GM21526 (cell line): ENCODE measurements at regions not wholly inside any gene's neighbourhood (a gene's known extent, or its start where the extent isn't known, plus 50 kb on each side); places are given as distances from the start of the nearest gene placed in this dataset.
"Not testable (repeated sequence)": the region's sequence is repeated elsewhere in the genome, so short reads cannot be mapped to it uniquely, and the experiment has no call there.

Source experiments
- ATAC-seq: cut with Tn5 transposase; IDR thresholded peaks from one replicate; pipeline ENCODE4 v1.9.1; 2021; ENCODE audit warnings: moderate library complexity; ENCODE audit not compliant: unreplicated experiment, low FRiP score

- no peak for ATAC-seq
Observed at GRCh38 chr4:117135634-117136354, 50.4 kb upstream of the TRAM1L1 start.

DNA sequence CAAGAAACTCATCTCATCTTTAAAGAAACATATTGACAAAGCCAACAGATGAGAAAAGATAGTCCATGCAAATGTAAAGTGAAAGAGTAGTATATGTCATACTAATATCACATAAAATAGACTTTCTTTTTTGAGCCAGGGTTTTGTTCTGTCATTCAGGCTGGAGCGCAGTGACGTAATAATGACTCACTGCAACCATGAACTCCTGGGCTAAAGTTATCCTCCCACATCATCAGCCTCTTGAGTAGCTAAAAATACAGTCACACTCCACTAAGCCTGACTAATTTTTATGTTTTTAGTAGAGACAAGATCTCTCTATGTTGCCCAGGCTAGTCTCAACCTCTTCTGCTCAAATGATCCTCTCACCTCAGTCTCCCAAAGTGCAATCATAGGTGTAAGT is 51.8 kb upstream of the TRAM1L1 start:
- ATAC-seq: no peak

GRCh38 chr4:117138732-117139131 is 53.4 kb upstream of the TRAM1L1 start:
- ATAC-seq: not testable (repeated sequence)

GRCh38 chr4:117154251-117154650 is 68.9 kb upstream of the TRAM1L1 start:
- ATAC-seq: no peak

DNA sequence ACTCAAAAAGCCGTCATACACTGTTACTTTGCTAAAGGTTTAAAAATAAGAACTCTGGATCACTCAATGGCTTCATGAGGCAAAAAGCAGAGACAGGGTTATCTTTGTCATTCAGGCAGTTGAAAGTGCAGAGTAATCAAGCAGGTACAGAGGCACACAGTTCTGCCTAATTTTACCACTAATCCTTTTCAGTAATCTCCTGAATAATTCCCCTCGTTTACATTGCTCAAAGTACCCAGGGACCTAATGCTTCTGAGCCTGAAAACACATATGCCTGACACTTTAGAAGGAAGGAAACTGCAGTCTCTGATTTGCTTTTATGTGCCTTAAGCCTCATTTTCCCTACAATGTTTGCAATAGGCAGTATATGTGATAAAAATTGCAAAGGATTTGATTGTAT is 71.4 kb upstream of the TRAM1L1 start:
- no peak for ATAC-seq

GRCh38 chr4:117157360-117157759 is 72.0 kb upstream of the TRAM1L1 start:
- ATAC-seq: no peak

- no peak for ATAC-seq
Observed at GRCh38 chr4:117162976-117163375, 77.6 kb upstream of the TRAM1L1 start.

DNA sequence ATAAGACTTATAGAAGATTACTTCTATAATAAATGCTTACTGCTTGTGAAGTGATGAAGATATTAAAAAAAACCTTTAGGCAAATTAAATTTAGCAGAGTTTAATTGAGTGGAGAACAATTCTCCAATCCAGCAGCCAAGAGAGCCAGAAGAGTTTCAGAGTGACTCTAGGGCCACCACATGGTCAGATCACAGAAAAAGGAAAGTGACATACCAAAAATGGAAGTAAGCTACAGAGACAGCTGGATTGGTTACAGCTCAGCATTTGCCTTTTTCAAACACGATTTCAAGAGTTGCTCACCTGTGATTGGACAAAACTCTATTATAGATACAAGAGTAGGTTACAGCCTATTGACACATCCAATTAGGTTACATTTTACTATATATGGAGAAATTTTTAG is 79.0 kb upstream of the TRAM1L1 start:
- no peak for ATAC-seq

- ATAC-seq: not testable (repeated sequence)
Observed at GRCh38 chr4:117175369-117175768, 90.0 kb upstream of the TRAM1L1 start.

GRCh38 chr4:117203231-117203630 is 117.9 kb upstream of the TRAM1L1 start:
- ATAC-seq: no peak

- ATAC-seq: no peak
Observed at GRCh38 chr4:117210551-117210950, 125.2 kb upstream of the TRAM1L1 start.

DNA sequence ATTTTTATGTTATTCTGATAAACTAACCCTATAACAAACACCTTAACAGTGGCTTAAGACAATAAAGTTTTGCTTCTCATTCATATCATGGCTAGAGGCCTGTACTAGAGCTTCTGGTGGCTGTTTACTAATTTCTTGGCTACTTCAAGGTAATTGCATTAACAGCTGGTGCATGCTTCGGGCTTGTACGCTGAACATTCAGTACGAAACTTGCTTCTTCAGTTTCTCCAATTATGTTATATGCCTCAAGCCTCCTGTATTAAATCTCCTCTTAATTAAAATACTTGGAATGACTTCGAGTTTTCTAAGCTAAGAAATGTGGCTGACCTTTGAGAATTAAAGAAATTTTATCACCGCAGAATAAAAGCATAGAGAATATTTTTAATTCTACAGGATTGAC is 138.9 kb upstream of the TRAM1L1 start:
- no peak for ATAC-seq

GRCh38 chr4:117225471-117225870 is 140.1 kb upstream of the TRAM1L1 start:
- no peak for ATAC-seq

- no peak for ATAC-seq
Observed at GRCh38 chr4:117227925-117228324, 142.5 kb upstream of the TRAM1L1 start.

DNA sequence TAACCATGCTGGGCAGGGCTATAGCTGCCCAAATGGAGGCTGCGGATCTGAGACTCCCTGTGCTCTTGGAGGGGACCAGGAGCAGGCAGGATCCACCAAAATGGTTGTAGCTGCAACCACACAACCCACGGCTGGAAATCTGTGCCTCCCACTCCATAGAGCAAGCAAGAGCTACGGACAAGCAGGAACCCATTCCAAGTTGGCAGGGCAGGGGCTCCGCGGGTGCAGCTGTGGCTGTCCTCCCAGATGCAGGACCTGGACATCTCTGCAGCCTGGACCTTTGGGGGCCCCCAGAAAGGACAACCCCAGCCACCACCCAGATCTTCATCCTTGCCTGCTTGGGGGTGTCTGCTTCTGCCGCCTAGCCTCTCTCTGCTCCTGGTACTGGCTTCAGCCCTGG is 154.1 kb upstream of the TRAM1L1 start:
- ATAC-seq: no peak

- peak; percentile 97 for ATAC-seq
Observed at GRCh38 chr4:117249333-117249732, 164.0 kb upstream of the TRAM1L1 start.

- ATAC-seq: no peak
Observed at GRCh38 chr4:117264072-117264471, 178.7 kb upstream of the TRAM1L1 start.

DNA sequence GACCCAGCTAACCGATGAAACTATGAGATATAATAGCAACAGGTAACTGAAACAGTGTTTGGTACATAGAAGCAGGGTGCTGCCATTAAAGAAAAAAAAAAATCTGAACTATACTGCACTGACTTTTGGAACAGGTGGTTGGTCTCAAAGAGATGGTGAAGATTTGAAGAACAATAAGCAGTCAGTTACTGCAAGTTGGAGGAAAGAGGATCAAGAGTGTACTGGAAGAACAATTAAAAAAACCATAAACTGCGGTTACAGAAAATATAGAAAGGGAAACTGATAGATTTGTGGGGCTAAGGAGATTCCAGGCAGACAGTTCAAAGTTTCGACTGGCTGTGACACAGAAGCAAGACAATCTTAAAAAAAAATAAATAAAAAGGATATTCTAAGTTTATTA is 181.9 kb upstream of the TRAM1L1 start:
- no peak for ATAC-seq

DNA sequence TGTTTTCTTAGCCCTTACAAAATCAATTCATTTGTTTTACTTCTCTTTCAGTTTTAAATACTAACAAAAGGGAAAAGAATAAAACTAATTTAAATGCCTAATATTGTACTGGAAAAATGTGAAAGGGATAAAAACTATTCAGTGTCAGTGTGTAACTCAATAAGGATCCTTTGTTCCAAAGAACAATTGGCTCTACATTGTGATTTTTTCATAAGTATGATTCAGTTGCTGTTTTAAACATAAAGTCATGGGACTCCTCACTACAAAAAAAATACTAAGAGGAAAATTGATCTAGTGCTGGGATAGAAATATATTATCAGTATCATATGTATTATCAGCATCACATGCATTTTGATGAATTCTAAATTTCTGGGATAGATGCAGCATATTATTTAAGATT is 199.4 kb upstream of the TRAM1L1 start:
- no peak for ATAC-seq

DNA sequence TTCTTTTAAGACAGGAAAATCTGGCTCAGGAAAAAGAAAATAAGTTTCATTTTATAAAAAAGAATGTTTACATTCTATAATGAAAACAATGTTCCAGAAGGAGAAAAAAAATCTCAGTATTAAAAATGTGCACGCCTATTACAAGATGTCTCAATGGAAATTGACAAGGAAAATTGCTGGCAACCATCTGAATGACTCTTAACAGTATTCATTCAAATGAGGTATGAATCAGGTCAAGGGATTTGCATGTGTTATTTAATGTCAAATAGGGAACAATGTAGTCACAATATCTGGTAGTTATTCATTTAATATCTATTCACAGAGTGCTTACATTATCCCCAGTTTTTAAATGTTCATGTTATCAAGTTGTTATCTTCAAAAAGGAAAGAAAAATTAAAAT is 208.4 kb upstream of the TRAM1L1 start:
- no peak for ATAC-seq

DNA sequence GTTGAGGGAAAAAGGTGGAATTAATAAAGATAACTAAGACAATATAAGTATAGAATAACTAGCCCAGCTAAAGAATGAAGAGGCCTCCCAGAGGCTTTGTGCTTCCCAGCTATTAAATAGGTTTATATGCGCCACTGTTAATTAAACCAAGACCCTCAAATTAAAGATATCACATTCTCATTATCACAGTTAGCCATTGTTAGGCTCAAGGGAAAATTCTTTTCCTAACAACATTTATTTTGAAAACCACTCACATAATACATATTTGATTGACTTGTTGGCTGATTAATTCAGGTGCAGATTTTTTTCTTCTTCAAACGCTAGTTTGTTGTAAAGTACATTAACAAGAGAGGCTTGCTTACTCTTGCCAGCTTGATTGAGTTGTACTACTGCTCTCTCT is 216.8 kb upstream of the TRAM1L1 start:
- no peak for ATAC-seq

DNA sequence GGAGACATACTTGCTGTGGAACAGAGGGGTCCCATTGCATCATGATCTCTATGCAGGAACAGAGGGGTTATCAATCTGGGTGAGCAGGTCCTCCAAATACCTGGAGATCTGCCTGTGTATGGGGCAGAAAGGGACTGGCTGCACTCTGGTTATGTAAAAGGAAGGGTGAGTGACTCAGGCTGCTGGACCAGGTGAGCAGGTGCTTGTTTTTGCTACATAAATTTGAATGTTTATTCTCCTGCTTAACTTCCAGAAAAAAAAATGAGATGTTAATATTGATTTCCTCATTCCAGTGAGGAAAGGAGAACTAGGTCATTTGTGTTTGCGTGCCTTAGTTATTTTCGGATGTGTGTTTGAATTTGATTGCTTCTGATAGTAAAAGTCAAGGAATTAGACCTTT is 225.8 kb upstream of the TRAM1L1 start:
- ATAC-seq: no peak

- ATAC-seq: no peak
Observed at GRCh38 chr4:117311989-117312388, 226.6 kb upstream of the TRAM1L1 start.
